ENCODE measurements at regions not wholly inside any gene's neighbourhood (a gene's known extent, or its start where the extent isn't known, plus 50 kb on each side); places are given as distances from the start of the nearest gene placed in this dataset.
"Not testable (repeated sequence)": the region's sequence is repeated elsewhere in the genome, so short reads cannot be mapped to it uniquely, and the experiment has no call there.

DNA sequence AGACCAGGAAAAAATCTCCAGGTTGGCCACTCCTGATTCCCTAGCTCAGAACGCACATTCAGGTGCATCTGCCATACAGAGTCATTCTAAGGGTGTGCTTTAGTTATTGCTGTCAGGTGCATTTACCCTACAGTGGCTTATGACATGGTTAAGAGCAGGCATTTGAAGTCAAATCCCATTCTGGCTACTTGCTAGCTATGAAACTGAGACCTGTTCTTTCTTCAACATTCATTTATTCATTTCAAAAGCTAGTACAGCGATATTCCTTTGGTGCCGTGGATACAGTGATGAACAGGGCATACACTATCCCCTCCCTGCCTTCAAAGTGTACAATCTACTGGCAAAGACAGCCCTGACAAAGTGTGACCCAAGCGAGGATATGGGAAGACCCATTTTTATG lies 508.3 kb downstream of the NPIPA7 start:
- no peak for DNase-seq

GRCh38 chr16:16890964-16891363 lies 512.0 kb downstream of the NPIPA7 start:
- no peak for DNase-seq

GRCh38 chr16:16904601-16905000 lies 525.7 kb downstream of the NPIPA7 start:
- DNase-seq: no peak

DNA sequence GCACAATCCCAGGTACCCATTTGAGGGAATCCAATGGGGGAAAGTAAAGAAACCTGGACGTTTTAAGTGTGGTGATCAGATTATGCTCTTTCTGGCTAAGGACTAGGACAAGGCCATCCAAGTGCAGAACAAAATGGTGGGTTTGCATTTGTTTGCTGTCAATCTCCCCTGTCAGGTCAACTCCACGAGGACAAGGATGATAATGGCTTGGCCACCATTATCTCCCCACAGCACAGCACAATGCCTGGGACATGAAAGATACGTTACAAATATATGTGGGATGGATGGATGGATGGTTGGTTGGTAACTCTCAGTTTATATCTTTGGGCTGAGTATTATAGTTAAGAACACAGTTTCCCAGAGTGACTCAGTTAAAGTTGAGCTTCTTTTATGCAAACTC lies 526.9 kb downstream of the NPIPA7 start:
- no peak for DNase-seq

- DNase-seq: no peak
Observed at GRCh38 chr16:16907089-16907488, 528.1 kb downstream of the NPIPA7 start.

GRCh38 chr16:16908077-16908476 lies 529.1 kb downstream of the NPIPA7 start:
- DNase-seq: no peak

DNA sequence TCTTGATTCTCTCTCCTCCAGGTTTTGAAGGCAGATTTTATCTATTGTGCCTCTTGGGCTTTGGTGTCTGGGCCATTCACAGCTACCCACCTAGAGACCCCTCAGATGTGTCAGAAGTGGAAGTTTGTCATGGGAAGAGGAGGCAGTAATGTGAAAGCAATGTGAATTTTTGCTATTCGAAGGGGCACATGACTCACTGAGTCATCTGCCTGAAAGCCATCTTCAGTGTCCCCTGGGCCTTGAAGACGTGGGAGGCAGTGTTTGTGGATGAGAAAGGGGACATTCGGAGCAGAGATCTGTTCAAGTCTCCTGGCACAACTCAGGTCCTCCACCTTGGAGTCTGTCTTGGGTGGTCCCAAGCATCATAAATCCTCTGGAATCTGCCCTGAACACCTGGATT lies 530.2 kb downstream of the NPIPA7 start:
- DNase-seq: no peak

DNA sequence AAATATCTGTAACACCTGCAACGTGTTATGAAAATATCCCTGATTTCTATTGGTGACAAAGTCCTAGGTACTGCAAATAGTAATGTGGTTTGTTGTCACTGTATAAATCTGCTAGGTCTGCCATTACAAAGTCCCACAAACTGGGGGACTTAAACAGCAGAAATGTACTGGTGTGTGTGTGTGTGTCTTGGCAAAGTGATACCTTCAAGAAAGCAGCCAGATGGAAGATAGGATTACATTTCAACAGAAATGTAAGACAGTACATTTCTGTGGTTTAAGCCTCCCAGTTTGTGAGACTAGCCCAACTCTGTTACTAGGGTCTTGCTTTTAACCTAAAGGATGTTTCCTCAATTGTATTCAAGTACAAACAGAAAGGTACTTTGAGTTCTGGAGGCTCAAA lies 531.7 kb downstream of the NPIPA7 start:
- no peak for DNase-seq

GRCh38 chr16:16915771-16916170 lies 536.8 kb downstream of the NPIPA7 start:
- no peak for DNase-seq

DNA sequence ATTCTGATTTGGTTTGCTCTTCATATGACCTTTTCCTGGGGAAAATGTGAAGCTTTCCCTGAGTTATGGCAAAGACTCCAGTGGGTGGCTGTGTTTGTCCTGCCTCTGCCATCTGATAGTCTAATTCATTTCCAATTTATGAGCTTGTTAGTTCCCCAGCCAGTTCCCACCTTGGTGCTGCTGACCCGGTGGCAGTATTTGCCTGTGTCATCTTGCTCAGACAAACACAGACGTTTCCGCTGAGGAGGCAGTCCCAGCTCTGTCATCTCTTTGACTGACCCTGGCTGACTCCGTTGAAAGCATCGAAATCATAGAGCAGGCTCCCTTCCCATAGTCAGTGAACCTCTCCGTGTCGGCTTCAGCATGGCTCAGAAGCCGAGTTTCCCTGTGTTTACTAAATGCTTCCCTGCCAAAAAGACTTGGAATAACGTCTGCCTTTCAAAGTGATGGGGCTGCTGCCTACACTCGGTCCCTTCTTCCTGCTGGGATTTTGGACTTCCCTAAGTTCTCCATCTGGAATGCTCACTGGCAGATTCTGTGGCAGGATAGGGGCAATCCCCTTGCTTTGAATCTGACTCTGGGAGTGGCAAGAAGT lies 538.3 kb downstream of the NPIPA7 start:
- DNase-seq: no peak

DNA sequence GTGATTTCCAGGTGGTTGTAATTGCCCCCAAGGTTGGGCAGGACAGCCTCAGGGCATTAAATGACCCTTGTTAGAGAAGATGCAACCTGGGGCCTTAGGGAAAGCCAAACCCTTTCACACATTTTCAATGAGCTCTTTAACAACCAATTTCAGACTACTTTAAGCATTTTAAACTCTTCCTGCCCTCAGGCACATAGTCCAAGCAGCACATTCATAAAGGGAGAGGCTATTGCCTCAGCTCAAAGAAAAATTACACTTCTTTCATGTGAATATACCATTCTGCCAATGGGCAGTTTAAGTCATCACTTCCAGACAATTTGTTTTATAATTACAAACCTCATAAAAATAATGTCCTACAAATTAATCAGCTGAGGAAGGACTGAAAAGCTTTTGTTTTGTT lies 544.5 kb downstream of the NPIPA7 start:
- no peak for DNase-seq

DNA sequence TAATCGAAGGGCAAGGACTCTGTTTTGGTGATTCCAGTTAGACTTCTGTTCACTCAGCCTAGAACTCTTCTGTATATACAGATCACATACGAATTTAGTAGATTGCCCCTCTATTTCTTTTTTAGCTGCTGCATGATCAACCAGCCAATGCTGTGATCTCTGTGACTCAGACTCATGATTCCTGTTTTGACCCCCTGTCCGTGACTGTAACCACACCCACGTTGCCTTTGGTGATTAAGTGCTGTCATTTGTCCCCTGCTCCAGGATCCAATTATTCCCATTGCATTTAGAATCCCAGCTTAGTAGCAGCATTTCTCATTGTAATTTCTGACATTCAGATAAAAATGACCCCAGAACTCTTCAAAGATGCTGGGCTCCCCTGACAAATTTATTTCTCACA lies 545.7 kb downstream of the NPIPA7 start:
- DNase-seq: no peak

GRCh38 chr16:16925432-16925831 lies 545.3 kb downstream of the XYLT1 start:
- DNase-seq: no peak

DNA sequence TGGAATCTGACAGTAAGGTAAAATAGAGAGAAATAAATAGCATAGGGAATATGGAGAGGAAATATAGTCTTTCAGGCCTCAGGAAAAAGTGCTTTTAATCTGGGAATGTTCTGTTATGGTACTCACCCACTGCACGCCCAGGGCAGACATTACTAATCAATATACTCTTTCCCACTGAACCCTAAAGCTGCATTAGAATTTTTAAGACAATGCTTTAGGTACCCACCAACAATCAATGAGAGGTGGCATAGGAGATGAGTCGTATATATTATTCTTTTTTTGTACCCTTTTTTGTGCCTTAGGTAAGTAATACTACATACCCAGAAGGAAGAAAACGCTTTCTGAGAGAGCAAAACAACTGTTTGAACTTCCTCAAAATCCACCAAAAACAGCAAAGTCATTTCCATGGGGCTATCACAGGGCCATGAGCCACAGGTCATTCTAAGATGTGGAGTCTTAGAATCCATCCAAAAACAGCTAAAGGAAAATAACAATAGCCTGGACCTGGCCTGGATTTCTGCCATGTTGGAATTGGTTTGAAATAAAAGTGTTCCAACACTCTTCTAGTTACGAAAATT lies 542.1 kb downstream of the XYLT1 start:
- no peak for DNase-seq

- DNase-seq: no peak
Observed at GRCh38 chr16:16930309-16931000, 540.3 kb downstream of the XYLT1 start.

DNA sequence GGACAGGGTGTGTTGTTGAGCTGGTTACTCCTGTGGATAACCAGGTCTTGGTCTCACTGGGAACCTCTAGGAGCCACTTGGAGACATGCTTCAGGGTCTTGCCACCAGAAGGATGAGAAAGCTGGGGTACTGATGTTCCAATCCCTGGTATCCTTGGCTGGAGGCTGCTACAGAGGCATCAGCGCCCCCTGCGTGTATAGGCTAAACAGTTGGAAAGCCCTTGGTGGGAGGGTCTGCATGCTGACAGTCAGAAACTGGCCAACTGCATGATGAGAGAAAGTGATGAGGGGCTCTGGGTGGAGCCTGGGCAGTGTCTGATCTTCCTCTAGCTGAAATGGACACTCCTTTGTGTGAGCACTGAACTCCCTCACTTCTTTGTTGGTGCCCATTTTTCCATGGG lies 536.9 kb downstream of the XYLT1 start:
- DNase-seq: no peak

DNA sequence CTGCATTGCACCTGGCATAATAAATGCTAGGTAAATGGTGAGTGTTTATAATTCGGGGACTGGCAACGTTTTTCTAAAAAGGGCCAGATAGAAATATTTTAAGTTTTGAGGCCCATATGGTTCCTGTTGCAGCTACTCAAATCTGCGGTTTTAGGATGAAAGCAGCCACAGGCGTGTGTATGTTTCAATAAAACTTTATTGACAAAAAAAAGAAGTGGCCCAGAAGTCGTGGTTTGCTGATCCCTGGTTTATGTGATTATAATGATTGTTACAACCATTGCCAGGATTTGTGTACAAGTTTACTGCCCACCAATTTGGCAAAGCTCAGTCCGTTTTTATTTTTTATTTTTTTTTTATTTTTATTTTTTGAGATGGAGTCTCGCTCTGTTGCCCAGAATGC lies 536.1 kb downstream of the XYLT1 start:
- no peak for DNase-seq

DNA sequence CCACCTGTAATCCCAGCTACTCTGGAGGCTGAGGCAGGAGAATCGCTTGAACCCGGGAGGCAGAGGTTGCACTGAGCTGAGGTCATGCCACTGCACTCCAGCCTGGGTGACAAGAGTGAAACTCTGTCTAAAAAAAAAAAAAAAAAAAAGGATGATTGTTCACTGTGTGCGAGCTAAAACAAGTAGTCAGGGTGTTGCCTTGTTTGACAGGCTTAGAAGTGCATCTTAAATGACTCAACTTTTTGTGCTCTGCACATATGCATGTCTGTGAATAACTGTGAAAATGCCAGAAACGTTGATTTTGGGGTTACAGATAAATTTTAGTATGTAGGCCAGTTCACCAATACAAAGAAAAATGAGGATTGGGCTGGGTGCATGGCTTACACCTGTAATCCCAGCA lies 534.9 kb downstream of the XYLT1 start:
- DNase-seq: not testable (repeated sequence)

DNA sequence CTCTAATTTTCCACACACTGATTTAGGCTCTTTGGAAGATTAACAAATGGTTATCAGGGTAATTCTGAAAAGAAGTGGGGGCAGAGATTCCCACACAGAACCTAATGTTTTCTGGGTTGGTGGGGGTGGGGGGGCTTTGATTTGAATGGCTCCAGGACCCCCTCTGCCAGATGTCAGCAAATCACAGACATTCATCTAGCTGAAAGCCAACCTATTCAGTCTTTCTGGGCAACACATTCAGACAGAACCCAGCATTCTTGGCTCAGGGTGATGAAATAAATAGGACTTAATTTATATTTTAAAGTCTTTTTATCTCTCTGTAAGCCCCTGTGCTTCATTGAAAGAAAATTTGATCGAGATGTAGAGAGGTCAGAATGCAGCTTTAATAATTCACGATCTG lies 533.2 kb downstream of the XYLT1 start:
- DNase-seq: no peak

DNA sequence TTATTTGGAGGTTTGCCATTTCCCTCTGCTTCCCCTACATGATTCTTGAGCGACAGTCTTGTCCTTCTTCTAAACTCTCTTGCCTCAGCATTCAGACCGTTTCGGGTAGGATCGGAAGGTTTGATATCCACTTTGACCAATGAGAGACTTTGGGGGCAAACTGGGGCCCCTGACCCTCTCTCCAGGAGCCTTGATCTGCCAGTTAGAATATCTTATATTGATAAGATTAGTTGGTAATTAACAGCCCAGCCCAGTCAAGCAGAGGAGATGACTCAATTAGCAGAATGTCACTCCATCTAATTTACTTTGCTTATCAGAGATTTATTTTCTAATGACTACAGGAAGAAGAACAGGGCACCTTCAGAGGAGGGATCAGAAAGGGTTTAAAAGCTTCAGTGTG lies 532.8 kb downstream of the XYLT1 start:
- no peak for DNase-seq

DNA sequence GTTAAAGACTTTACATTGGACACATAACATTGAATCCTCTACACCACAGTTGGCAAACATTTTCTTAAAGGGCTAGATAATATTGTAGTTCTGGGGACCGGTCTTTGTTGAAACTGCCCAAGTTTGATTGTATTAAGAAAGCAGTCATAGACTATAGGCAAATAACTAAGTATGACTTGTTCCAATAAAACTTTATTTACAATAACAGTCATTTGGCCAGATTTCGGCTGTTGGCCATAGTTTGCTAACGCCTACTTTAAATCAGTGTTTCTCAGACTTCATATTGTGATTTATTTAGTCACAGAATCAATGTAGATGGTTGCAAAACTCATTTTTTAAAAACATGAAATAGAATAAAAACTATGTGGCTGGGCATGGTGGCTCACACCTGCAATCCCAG lies 531.8 kb downstream of the XYLT1 start:
- DNase-seq: no peak

DNA sequence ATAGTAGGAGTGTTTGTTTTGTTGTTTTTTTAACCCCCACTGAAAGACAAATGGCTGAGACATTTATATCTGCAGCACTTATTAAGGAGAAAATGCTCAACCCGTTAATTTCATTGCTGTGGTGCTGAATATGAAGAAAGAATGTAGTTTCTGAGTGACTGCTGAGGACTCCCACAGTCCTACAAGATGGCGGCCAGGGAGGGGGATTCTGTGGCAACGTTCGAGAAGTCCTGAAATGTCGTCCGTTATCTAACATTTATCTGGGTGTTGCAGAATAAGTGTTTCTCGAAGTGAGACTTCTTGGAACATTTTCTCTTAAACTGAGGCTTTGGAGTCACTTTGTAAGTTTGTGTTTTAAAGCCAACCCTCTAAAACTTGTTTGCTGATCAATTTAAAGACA lies 530.4 kb downstream of the XYLT1 start:
- no peak for DNase-seq

DNA sequence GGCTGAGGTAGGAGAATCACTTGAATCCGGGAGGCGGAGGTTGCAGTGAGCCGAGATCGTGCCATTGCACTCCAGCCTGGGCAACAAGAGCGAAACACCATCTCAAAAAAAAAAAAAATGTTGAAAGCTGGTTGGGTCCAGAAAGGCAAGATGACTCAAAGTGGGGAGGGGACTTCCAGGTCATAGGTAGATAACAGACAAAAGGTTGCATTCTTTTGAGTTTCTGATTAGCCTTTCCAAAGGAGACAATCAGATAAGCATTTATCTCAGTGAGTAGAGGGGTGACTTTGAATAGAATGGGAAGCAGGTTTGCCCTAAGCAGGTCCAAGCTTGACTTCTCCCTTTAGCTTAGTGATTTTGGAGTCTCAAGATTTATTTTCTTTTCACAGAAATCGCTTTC lies 527.9 kb downstream of the XYLT1 start:
- DNase-seq: not testable (repeated sequence)

GRCh38 chr16:16945207-16945606 lies 525.6 kb downstream of the XYLT1 start:
- DNase-seq: no peak

DNA sequence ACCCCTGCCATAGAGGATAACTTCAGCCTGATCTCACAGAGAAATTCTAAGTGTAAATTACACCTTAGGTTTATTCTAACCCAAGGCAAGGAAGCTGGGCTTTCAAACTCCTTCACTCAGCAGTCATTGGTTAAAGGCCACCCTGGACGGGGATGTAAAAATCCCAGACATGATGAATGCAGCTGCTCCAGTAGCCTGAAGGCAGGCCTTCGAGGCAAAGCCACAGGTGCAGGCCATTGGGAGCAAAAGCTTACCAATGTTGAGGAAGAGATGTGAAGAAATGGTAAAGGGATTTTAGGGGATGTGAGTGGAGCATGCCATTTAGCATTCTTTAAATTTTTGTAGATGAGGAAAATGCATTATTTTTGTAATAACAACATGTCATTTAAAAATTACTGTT lies 514.4 kb downstream of the XYLT1 start:
- DNase-seq: no peak
